HG03469 (cell line): ENCODE measurements at regions not wholly inside any gene's neighbourhood (a gene's known extent, or its start where the extent isn't known, plus 50 kb on each side); places are given as distances from the start of the nearest gene placed in this dataset.

ENCODE experiments used
- ATAC-seq: cut with Tn5 transposase; IDR thresholded peaks from one replicate; pipeline ENCODE4 v1.9.1; 2021; ENCODE audit warnings: mild to moderate bottlenecking, moderate library complexity, moderate number of reproducible peaks; ENCODE audit not compliant: unreplicated experiment

- no peak for ATAC-seq
Observed at GRCh38 chr4:37160653-37161052, 83.9 kb upstream of the NWD2 start.

DNA sequence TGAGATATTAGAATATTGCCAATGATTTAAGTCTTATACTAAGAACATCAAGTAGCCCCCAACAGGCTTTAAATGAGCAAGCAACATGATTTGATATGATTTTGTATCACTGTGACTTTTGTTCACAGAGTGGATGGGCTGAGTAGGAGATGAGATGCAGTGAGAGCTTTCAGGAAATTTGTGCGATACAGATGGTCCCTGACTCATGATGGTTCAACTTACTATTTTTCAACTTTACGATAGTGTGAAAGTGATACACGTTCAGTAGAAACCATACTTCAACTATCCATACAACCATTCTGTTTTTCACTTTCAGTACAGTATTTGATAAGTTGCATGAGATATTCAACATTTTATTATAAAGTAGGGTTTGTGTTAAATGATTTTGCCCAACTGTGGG, 78.7 kb upstream of the NWD2 start:
- ATAC-seq = no peak

GRCh38 chr4:37169956-37170355, 74.6 kb upstream of the NWD2 start:
- ATAC-seq = no peak

GRCh38 chr4:37188100-37188499, 56.4 kb upstream of the NWD2 start:
- ATAC-seq = no peak
